Activated naive CD4-positive, alpha-beta T cell (primary cell): ENCODE measurements at regions not wholly inside any gene's neighbourhood (a gene's known extent, or its start where the extent isn't known, plus 50 kb on each side); places are given as distances from the start of the nearest gene placed in this dataset.

Source experiments
- DNase-seq, 4 experiments: peaks; one replicate each; lab custom pipeline; 2025; lab: John Stamatoyannopoulos, UW

DNA sequence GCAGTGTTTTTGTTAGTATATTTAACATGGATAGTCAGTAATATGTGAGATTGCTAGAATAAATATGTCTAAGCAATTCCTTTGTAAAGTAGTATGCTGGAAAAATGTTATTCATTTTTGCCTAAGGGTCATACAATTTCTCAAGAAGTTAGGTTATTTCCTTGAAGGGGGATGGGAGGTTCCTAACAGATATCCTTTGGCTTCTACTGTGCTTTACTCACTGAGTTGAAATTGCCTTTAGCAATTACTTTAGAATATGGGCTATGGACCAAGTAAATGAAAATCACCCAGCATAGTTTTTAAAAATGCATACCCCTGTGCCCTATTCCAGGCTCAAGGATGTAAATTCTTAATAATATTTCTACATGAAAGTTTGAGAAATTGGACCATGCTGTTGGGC, 1386.4 kb upstream of the SLC39A10 start:
- no peak for DNase-seq

DNA sequence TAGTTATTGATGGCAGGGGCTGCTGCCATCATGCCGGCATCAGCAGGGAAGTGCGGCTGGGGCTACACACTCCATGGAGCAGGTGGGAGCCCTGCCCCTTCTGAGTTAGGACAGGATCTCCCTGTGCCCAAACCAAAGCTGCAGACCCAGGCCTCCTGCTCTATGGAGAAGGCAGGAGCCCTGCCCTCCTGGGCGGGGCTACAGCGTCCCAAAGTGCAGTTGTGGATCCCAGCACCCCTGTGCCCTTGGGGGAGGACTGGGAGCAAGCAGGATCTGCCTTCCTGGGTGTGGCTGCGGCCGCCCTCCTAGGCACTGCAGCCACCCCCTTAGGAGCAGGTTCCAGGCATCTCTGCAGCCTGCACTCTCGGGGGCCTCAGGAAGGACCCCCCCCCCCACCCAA, 1392.4 kb upstream of the SLC39A10 start:
- no peak for DNase-seq

DNA sequence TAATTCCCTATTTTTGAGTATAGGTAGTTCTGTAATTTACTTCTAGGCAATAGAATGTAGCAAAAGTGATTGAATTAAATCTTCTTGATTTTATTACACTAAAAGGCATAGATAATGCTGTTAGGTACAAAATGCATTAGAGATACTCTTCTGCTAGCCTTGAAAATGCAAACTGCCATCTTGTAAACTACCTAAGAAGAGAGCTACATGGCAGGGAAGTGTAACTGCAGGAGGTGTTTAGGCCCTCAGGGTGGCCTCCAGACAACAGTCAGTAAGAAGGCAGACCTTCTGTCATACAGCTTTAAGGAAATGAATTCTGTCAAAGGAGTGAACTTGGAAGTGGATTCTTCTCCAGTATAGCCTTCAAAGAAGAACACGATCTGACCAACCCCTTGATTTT, 1396.8 kb upstream of the SLC39A10 start:
- no peak for DNase-seq

DNA sequence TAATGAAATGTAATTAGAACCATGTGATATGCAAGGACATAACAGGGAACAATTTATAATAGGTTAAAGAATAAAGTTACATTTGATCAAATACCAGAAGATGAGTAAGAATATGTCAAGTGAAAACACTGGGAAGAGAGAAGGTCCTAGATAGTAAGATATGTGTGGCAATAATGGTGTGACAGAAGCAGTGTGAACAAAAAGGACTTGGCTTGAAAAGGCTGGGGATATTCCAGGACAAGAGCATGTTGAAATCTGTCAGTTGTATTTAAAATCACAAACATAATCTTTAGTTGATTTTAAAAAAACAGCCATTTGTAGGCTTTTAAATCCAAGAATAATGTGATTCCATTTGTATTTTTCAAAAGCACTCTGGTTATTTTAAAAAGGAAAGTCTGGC, 1399.9 kb upstream of the SLC39A10 start:
- DNase-seq, result no peak

DNA sequence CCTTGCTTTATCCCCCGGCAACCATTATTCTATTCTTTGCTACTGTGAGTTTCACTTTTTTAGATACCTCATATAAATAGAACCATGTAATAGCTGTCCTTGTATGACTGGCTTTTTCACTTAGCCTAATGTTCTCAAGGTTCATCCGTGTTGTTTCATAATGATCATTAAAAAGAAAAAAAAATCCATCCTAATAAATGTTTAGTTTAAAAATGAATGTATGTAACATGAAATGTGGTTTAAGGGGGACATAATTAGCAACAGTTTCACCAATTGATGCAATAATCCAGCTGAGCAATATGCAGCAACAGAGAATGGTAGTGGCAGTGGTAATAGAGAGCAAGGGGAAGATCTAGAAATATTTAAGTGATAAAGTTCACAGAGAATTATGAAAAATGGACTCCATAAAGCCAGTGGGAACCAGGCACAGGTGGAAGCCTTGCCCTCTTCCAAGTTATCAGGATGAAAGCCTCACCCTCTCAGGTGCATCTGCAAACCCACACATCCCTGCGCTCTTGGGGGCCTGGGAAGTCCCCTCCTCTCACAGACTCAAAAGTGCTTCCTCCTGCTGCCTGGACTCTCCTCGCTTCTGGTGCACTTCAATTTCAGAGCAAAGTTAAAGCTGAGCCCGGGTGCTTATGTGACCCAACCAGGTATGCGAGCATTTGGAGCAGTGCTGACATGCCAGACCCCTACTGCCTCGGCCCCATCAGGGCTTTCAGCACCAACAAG, 1403.3 kb upstream of the SLC39A10 start:
- no peak for DNase-seq

DNA sequence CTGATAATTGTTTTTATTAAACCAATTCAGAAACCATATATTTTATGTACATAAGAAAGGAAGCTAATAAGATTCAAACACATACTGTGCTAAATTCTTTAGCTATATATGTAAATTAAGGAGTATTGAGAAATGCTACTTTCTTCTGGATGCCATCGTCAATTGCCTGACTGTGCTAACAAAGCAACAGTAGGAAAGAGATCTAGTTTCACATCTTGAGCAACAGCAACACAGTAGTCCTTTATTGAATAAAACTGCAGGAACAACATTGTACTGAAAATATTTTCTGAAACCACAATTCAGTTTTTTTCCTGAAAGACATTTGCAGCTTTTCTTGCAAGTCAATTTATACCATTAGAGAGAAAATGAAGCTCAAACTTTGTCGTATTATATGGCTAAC, 1404.9 kb upstream of the SLC39A10 start:
- DNase-seq, result no peak

DNA sequence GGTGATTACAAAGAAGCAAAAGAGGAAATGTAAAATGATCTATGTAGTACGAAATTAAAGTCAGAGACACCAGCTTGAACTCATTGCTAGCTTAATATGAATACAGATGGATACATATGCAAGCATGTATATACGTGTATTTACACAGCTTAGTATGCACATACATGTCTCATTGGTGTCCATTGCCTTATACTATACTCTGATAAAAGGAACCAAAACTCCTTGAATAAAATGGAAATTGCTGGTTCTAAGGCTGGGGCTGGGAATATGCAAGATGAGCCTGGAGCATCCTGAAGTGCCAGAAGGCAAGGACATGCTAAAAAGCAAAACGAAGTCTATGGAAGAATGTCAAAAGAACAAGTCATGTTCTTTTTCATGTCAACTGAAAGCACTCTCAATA, 1424.4 kb upstream of the SLC39A10 start:
- DNase-seq, result no peak

DNA sequence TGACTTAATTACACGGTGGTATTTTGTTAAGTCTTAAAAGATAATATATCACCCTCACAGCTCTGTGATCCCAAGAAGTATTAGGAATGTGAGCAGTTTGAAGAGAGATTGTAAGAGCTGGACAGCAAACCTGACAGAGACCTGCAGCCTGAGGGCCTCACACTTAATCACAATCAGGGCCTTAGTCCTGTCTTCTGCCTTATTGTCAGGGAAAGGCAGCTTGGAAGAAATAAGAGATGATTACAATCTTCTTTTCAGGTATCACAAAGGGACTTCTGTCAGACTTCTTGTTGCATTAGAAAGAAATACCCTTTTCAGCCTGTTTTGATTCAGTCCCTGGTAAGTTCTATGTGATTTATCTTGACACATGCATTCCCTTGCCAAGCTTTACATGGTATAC, 1433.8 kb upstream of the SLC39A10 start:
- DNase-seq, result no peak

DNA sequence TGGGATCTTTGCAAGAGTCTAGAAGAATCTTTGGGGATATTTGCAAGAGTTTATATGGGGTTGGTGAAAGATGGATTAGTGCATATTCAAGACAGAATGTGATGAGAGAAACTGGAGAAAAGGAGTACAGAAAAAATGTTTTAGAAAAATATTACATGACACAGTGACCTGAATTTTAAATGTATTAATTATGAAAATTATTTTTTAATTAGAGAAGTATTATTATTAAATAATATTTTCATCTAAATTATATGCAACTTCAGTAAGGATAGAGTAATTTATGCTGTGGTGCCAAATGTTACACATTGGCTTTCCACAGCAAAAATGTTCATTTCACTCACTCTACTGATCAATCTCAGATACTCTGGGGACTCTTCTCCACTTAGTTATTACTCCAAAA, 1442.8 kb upstream of the SLC39A10 start:
- no peak for DNase-seq

DNA sequence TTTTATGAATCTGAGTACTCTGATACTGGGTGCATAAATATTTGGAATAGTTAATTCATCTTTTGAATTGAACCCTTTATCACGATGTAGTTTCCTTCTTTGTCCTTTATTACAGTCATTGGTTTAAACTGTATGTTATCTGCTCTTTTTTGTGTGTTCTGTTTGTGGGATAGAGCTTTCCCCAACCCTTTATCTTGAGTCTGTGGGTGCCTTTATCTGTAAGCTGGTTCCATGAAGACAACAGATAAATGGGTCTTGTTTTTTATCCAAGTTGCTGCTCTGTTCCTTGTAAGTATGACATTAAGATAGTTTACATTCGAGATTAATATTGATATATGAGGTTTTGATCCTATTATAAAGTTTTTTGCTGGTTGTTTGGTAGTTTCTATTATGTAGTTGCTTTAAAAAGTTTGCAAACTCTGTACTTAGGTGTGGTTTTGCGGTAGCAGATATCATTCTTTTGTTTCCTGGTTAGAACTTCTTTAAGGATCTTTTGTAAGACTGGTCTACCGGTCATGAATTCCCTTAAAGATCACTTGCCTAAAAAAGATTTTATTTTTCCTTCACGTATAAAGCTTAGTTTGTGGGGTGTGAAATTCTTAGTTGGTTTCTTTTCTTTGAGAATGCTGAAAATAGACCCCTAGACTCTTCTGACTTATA, 1451.3 kb upstream of the SLC39A10 start:
- DNase-seq, result no peak

DNA sequence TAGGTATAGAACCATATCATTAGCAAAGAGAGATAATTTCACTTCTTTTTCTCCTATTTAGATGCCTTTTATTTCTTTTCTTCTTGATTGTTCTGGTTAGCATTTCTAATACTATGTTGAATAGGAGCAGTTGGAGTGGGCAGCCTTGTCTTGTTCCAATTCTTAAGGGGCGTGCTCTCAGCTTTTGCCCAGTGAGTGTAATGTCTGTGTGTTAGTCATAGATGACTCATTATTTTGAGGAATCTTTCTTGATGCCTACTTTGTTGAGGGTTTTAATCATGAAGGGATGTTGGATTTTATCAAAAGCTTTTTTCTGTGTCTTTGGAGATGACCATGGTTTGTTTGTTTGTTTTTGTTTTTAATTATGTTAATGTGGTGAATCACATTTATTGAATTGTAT, 1453.1 kb upstream of the SLC39A10 start:
- DNase-seq, result no peak

DNA sequence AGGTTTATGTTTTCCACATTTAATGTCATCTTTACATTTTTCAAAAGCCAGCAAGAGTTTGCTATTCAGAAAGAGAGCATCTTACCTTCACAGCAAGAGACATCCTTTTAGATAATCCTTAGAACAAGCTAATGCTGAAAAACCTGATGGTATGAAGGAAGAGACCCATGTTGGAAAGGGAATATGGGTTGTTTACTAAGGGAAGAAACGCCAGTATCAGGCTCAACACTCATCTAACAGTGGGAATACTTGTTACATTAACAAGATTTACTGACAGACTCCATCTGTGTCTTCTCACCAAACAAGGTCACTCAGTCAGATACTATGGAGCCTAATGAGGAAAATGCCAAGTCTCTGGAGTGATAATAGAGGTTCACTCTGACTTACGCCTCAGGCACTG, 1474.1 kb upstream of the SLC39A10 start:
- DNase-seq, result no peak

DNA sequence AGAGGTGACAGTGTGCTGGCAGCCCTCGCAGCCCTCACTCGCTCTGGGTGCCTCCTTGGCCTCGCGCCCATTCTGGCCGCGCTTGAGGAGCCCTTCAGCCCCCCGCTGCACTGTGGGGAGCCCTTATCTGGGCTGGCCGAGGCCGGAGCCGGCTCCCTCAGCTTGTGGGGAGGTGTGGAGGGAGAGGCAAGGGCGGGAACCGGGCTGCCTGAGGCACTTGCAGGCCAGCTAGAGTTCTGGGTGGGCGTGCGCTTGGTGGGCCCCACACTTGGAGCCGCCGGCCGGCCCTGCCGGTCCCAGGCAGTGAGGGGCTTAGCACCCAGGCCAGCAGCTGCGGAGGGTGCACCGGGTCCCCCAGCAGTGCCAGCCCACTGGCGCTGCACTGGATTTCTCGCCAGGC, 1480.9 kb upstream of the SLC39A10 start:
- DNase-seq, result no peak

DNA sequence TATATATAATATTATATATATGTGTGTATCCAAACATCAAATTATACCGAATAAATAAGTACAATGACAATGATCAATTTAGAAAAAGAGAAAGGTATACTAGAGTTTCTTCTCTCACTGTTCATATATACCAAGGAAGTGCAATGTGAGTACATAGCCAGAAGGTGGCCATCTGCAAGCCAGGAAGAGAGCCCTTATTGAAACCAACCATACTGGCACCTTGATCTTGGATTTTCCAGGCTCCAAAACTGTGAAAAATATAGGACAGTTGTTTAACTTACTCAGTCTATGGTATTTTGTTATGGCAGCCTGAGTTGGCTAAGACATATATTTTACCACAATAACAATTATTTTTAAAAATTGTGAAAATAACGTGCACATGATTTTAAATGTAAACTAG, 1490.2 kb upstream of the SLC39A10 start:
- no peak for DNase-seq

DNA sequence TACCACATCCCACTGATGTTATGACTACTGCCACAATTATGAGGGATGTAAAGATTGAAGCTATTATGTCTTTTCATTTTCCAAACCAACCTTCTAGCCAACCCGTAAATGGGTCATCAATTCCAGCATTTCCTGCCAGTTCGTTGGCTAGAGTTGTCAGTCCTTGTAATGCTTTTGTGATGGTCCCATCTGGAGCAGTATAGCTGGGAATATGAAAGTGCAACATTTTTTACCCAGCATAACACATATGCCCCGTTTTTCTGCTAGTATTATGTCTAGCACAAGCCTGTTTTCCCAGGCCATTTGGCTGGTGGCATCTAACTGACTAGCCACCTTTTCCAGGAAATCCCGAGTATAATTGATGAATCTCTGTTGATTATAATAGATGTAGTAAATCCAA, 1501.6 kb upstream of the SLC39A10 start:
- DNase-seq, result no peak

DNA sequence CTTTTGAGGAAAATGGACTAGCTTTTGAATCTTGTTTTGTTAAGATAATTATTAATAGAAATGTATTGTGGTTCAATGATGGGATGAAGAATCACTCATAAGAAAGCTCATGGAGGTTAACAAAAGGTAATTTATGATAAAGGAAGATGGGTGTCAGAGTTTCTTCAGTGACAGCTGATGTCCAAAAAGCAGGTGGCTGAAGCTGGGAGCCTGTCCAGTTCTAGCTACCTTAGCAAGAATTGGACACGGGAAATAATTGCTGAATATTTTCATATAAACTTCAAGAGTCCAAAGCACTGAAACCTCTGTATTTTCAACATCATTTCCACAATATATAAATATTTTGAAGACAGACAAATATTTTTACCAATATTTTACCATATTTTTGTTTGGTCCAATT, 1505.8 kb upstream of the SLC39A10 start:
- DNase-seq, result no peak

DNA sequence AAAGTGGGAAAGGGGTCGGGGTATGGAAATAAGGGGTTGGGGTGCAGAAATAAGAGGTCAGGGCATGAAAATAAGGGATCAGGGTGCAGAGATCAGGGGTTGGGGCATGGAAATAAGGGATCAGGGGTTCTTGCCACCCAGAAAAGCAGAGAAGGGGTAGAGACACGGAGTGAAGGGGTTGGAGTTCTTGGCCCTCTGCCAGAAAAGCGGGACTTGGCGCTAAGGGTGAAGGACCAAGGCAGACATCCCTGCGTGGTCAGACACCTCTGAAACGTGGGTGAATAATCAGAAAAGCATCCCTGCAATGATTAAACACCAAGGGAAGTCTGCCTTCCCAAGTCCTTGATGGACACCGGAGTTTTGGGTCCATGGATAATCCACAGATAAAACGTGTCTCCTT, 1521.6 kb upstream of the SLC39A10 start:
- no peak for DNase-seq

DNA sequence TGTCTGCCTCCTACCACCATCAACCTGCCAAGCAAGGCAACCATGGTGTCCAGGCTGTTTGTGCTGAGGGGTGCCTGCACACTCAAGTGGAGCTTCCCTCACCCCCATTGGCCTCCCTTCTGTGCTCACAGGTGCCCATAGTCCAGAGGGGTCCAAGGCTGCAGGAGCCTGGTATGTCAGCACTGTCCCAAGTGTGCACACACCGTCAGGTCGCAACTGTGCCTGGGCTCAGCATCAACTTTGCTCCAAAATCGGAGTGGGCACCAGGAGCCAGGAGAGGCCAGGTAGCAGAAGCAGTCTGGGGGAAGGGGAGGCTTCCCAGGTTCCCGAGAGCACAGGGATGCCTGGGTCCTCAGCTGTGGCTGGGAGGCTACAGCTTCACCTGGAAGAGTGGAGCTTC, 1528.2 kb upstream of the SLC39A10 start:
- no peak for DNase-seq

DNA sequence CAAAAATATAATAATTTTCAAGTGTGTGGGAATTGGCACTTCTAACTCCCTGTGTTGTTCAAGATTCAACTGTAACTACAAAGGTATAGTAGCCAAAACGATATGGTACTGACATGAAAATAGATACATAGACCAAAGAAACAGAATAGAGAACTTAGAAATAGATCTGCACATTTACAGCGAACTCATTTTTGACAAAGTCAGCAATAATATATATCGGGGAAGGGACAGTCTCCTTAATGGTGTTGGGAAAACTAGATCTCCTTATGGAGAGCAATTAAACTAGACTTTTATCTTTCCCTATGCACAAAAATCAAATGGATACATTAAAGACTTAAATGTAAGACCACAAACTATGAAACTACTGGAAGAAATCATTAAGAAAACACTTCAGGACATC, 1530.6 kb upstream of the SLC39A10 start:
- DNase-seq, result no peak

DNA sequence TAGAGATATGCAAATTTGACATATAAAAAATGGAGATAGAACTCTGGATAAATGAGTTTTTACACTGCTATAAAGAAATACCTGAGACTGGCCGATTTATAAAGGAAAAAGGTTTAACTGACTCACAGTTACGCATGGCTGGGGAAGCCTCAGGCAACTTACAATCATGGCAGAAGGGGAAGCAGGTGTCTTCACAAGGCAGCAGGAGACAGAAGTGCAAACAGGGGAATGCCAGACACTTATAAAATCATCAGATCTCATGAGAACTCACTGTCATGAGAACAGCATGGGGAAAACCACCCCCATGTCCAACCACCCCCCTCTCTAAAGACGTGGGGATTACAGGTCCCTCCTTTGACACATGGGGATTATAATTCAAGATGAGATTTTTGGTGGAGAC, 1540.2 kb upstream of the SLC39A10 start:
- no peak for DNase-seq

DNA sequence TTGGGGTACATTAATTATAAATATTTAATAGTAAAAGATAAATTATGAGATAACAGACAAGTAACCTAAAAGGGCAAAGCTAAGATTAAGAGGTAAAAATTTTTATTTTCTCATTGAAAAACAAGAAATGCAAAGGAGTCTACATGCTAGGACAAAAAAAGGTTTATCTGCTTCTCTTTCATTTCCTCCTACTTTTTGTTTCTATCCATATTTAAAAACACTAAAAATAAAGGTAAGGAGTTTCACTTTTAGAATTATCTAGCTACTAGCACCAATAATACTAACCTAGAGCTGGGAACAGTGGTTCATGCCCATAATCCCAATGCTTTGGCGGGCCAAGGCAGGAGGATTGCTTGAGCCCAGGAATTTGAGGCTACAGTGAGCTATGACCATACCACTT, 1551.7 kb upstream of the SLC39A10 start:
- DNase-seq, result no peak

DNA sequence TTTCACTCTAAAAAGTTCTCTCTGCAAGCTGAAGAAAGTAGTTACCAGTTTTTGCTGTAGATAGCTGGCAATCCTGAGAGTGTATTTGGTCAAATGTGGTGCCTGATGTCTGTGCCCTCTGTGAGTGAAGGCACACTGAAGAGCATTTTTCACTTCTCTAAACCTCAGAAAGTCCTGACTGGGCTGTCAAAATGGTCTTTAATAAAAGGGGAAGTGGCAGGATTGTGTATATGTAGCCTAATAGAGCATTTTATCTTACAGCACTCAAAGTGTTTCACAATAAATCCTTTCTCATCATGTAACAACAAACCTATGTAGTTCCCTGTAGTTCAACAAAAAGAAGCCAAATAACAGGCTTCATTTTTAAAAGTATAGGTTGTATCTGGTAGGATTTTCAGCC, 1552.3 kb upstream of the SLC39A10 start:
- no peak for DNase-seq

DNA sequence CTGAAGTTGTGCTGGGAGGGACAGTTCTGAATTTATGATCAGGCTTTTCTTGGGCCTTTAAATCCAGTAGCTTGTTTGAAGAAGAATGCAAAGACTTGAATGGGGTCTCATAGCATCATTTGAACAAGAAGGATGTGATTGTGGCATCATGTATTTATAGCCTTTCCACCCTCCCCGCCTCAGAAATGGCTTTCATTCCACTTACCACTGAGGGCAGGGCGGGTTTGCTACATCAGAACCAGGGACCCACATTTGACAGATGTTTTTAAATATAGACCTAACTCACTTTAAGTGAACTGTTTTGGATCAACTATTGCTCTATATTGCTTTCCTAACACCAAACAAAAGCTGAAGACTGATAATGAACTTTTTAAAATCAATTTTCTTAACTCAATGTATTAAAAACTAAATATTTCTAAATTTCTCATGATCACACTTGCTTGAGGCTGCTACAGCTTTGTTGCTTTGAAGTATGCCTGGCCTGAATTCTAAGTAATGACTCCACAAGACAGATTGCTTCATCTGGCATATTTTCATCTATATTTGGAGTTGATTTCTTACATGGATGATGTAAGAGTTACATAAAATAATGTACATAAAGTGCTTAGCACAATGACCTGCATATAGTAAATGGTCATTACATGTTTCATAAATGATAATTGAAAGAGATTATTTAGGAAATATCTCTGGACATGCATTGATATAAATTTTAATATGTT, 1552.9 kb upstream of the SLC39A10 start:
- DNase-seq, result no peak
